ENCODE measurements at regions not wholly inside any gene's neighbourhood (a gene's known extent, or its start where the extent isn't known, plus 50 kb on each side); places are given as distances from the start of the nearest gene placed in this dataset.

DNA sequence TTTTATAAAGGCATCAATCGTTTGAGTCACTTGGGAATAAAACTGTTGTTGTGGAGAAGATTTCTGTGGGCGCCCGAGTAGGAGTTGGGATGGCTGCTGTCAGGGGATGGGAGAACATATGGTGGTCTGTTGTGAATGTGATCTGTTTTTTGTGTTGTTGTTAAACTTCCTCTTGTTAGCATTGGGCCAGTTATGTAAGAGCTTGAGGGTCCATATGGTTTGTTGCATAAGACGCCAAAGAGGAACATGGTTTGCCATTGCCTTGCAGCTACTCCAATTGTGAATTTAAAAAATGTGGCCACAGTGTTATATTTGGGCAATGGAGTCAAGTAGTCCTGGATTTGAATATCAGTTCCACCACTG, 136.1 kb upstream of the JUN start:
- H3K79me2 ChIP-seq (ENCODE audit: low read length): no peaks in the 10 kb centered on the region
- no peaks in the 10 kb centered on the region for H3K9me3 ChIP-seq (ENCODE audit: low read length)
- no peak overlapping the region for H3K4me3 ChIP-seq (ENCODE audit: low read length)
- no peaks in the 10 kb centered on the region for H3K36me3 ChIP-seq (ENCODE audit: insufficient read depth, low read length)
- DNase-seq: no peak
- H3K27me3 ChIP-seq (ENCODE audit: low read length): no peaks in the 10 kb centered on the region
- H3K4me1 ChIP-seq (ENCODE audit: low read length): no peaks in the 10 kb centered on the region
- H2AFZ ChIP-seq (ENCODE audit: low read length): no peak overlapping the region
- no peak overlapping the region for H3K4me2 ChIP-seq (ENCODE audit: low read depth, low read length, poor library complexity, severe bottlenecking)
- H3K9me2 ChIP-seq (replicated peaks; ENCODE audit: insufficient read depth, low read length): no peaks in the 10 kb centered on the region
- H4K20me1 ChIP-seq (ENCODE audit: insufficient read depth, low read depth, low read length): no peaks in the 10 kb centered on the region
- H3K27ac ChIP-seq (ENCODE audit: low read length): no peak overlapping the region
- H3K9ac ChIP-seq (ENCODE audit: low read length): no peak overlapping the region

DNA sequence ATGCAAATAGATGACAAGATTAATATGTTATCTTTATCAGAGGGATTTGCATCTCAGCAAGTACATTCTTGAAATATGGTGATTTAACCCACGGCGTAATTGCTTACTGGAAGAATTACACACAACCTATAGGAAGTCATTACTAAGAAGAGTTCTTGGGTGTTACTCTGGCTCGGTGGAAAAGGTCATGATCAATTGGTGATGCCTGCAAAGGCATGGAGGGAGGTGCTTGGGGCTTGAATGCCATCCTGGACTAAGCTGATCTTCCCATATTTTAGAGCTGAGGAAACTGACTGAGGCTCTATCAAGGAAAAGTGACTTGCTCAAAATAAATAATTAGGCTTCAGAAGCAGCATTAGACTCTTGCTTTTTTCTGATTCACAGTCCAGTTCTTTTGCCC, 137.5 kb upstream of the JUN start:
- Histone ChIP-seq H3K79me2 (ENCODE audit: low read length) (no peaks in the 10 kb centered on the region), H3K4me3 (ENCODE audit: low read length) (no peak overlapping the region), H3K9me2 (replicated peaks; ENCODE audit: insufficient read depth, low read length) (no peaks in the 10 kb centered on the region), H3K4me1 (ENCODE audit: low read length) (no peaks in the 10 kb centered on the region), H3K4me2 (ENCODE audit: low read depth, low read length, poor library complexity, severe bottlenecking) (no peak overlapping the region), H3K9me3 (ENCODE audit: low read length) (no peaks in the 10 kb centered on the region), H3K27ac (ENCODE audit: low read length) (no peak overlapping the region), H3K27me3 (ENCODE audit: low read length) (no peaks in the 10 kb centered on the region), H3K9ac (ENCODE audit: low read length) (no peak overlapping the region), H4K20me1 (ENCODE audit: insufficient read depth, low read depth, low read length) (no peaks in the 10 kb centered on the region), H2AFZ (ENCODE audit: low read length) (no peak overlapping the region), H3K36me3 (ENCODE audit: insufficient read depth, low read length) (no peaks in the 10 kb centered on the region)
- peak; percentile 28 for DNase-seq

DNA sequence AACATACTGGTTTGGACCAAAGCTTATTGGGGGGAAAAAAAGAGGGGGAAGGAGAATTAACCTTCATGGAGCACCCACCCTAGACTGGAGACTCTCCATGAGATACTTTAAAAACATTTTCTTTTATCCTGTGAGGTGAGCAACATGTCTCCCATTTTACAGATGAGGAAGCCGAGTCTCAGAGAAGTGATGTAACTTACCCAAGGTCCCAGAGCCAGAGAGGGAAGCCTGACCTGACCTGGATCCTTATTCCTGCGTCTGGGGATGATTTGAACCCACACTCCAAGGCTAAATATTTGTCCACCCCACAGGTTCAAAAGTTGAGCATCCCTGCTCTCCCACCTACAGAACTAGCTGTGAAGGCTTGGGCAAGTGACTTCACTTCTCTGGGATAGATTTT, 137.9 kb upstream of the JUN start:
- DNase-seq: no peak

GRCh38 chr1:58922302-58923089, 138.6 kb upstream of the JUN start:
- no peak overlapping the region for H3K9ac ChIP-seq (ENCODE audit: low read length)
- DNase-seq: no peak
- no peak overlapping the region for H3K27ac ChIP-seq (ENCODE audit: low read length)

More for the DNA sequence above, 137.9 kb upstream of the JUN start:
- Histone ChIP-seq H3K4me1 (ENCODE audit: low read length) (no peaks in the 10 kb centered on the region), H3K4me3 (ENCODE audit: low read length) (no peak overlapping the region), H3K36me3 (ENCODE audit: insufficient read depth, low read length) (no peaks in the 10 kb centered on the region), H3K27me3 (ENCODE audit: low read length) (no peaks in the 10 kb centered on the region), H3K9me3 (ENCODE audit: low read length) (no peaks in the 10 kb centered on the region), H3K9me2 (replicated peaks; ENCODE audit: insufficient read depth, low read length) (no peaks in the 10 kb centered on the region), H2AFZ (ENCODE audit: low read length) (no peak overlapping the region), H3K79me2 (ENCODE audit: low read length) (no peaks in the 10 kb centered on the region), H3K9ac (ENCODE audit: low read length) (no peak overlapping the region), H3K27ac (ENCODE audit: low read length) (no peak overlapping the region), H4K20me1 (ENCODE audit: insufficient read depth, low read depth, low read length) (no peaks in the 10 kb centered on the region), H3K4me2 (ENCODE audit: low read depth, low read length, poor library complexity, severe bottlenecking) (no peak overlapping the region)

GRCh38 chr1:58923090-58923470, 139.2 kb upstream of the JUN start:
- Histone ChIP-seq H2AFZ (ENCODE audit: low read length) (no peak overlapping the region), H3K4me3 (ENCODE audit: low read length) (no peak overlapping the region), H3K4me2 (ENCODE audit: low read depth, low read length, poor library complexity, severe bottlenecking) (no peak overlapping the region), H3K4me1 (ENCODE audit: low read length) (no peaks in the 10 kb centered on the region), H3K27ac (ENCODE audit: low read length) (no peak overlapping the region), H3K9me2 (replicated peaks; ENCODE audit: insufficient read depth, low read length) (no peaks in the 10 kb centered on the region), H3K27me3 (ENCODE audit: low read length) (no peaks in the 10 kb centered on the region), H4K20me1 (ENCODE audit: insufficient read depth, low read depth, low read length) (no peaks in the 10 kb centered on the region), H3K9ac (ENCODE audit: low read length) (no peak overlapping the region), H3K36me3 (ENCODE audit: insufficient read depth, low read length) (no peaks in the 10 kb centered on the region), H3K9me3 (ENCODE audit: low read length) (no peaks in the 10 kb centered on the region), H3K79me2 (ENCODE audit: low read length) (no peaks in the 10 kb centered on the region)
- no peak for DNase-seq

More at GRCh38 chr1:58922302-58923089, 138.6 kb upstream of the JUN start:
- H3K9me2 ChIP-seq (replicated peaks; ENCODE audit: insufficient read depth, low read length): no peaks in the 10 kb centered on the region
- H3K4me1 ChIP-seq (ENCODE audit: low read length): no peaks in the 10 kb centered on the region
- H3K27me3 ChIP-seq (ENCODE audit: low read length): no peaks in the 10 kb centered on the region
- no peak overlapping the region for H3K4me2 ChIP-seq (ENCODE audit: low read depth, low read length, poor library complexity, severe bottlenecking)
- no peaks in the 10 kb centered on the region for H3K79me2 ChIP-seq (ENCODE audit: low read length)
- no peak overlapping the region for H3K4me3 ChIP-seq (ENCODE audit: low read length)
- no peaks in the 10 kb centered on the region for H3K9me3 ChIP-seq (ENCODE audit: low read length)
- H3K36me3 ChIP-seq (ENCODE audit: insufficient read depth, low read length): no peaks in the 10 kb centered on the region
- H2AFZ ChIP-seq (ENCODE audit: low read length): no peak overlapping the region
- no peaks in the 10 kb centered on the region for H4K20me1 ChIP-seq (ENCODE audit: insufficient read depth, low read depth, low read length)

- H3K9me2 ChIP-seq (replicated peaks; ENCODE audit: insufficient read depth, low read length): no peaks in the 10 kb centered on the region
Observed at GRCh38 chr1:58924016-58924565, 140.2 kb upstream of the JUN start.

GRCh38 chr1:58924821-58925220, 141.0 kb upstream of the JUN start:
- no peaks in the 10 kb centered on the region for H3K36me3 ChIP-seq (ENCODE audit: insufficient read depth, low read length)
- no peak for DNase-seq

More at GRCh38 chr1:58924016-58924565, 140.2 kb upstream of the JUN start:
- H3K36me3 ChIP-seq (ENCODE audit: insufficient read depth, low read length): no peaks in the 10 kb centered on the region
- DNase-seq: no peak
- H3K4me1 ChIP-seq (ENCODE audit: low read length): no peaks in the 10 kb centered on the region
- H3K4me3 ChIP-seq (ENCODE audit: low read length): no peak overlapping the region
- no peak overlapping the region for H3K27ac ChIP-seq (ENCODE audit: low read length)
- no peak overlapping the region for H3K4me2 ChIP-seq (ENCODE audit: low read depth, low read length, poor library complexity, severe bottlenecking)
- H3K27me3 ChIP-seq (ENCODE audit: low read length): no peaks in the 10 kb centered on the region
- no peaks in the 10 kb centered on the region for H3K9me3 ChIP-seq (ENCODE audit: low read length)
- H4K20me1 ChIP-seq (ENCODE audit: insufficient read depth, low read depth, low read length): no peaks in the 10 kb centered on the region
- H3K9ac ChIP-seq (ENCODE audit: low read length): no peak overlapping the region
- H2AFZ ChIP-seq (ENCODE audit: low read length): no peak overlapping the region
- H3K79me2 ChIP-seq (ENCODE audit: low read length): no peaks in the 10 kb centered on the region

DNA sequence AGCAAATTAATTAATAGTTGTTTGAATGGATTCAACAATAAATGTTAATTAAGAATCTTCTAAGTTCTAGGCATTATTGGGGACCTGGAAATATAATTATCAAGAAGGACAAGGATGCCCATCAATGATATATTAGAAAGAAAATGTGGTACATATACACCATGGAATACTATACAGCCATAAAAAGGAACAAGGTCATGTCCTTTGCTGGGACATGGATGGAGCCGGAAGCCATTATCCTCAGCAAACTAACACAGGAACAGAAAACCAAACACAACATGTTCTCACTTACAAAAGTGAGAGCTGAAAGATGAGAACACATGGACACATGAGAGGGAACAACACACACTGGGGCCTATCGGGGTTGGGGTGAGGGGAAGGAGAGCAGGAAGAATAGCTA, 141.4 kb upstream of the JUN start:
- Histone ChIP-seq H2AFZ (ENCODE audit: low read length) (no peak overlapping the region), H3K27ac (ENCODE audit: low read length) (no peak overlapping the region), H3K27me3 (ENCODE audit: low read length) (no peaks in the 10 kb centered on the region), H3K36me3 (ENCODE audit: insufficient read depth, low read length) (no peaks in the 10 kb centered on the region), H3K9me2 (replicated peaks; ENCODE audit: insufficient read depth, low read length) (no peaks in the 10 kb centered on the region), H3K4me2 (ENCODE audit: low read depth, low read length, poor library complexity, severe bottlenecking) (no peak overlapping the region), H3K9me3 (ENCODE audit: low read length) (no peaks in the 10 kb centered on the region), H3K4me3 (ENCODE audit: low read length) (no peak overlapping the region), H3K79me2 (ENCODE audit: low read length) (no peaks in the 10 kb centered on the region), H3K9ac (ENCODE audit: low read length) (no peak overlapping the region), H3K4me1 (ENCODE audit: low read length) (no peaks in the 10 kb centered on the region), H4K20me1 (ENCODE audit: insufficient read depth, low read depth, low read length) (no peaks in the 10 kb centered on the region)
- peak; percentile 29 for DNase-seq

More at GRCh38 chr1:58924821-58925220, 141.0 kb upstream of the JUN start:
- no peaks in the 10 kb centered on the region for H3K79me2 ChIP-seq (ENCODE audit: low read length)
- H3K9ac ChIP-seq (ENCODE audit: low read length): no peak overlapping the region
- no peaks in the 10 kb centered on the region for H3K9me3 ChIP-seq (ENCODE audit: low read length)
- H3K27me3 ChIP-seq (ENCODE audit: low read length): no peaks in the 10 kb centered on the region
- H2AFZ ChIP-seq (ENCODE audit: low read length): no peak overlapping the region
- H3K27ac ChIP-seq (ENCODE audit: low read length): no peak overlapping the region
- no peak overlapping the region for H3K4me3 ChIP-seq (ENCODE audit: low read length)
- H3K4me1 ChIP-seq (ENCODE audit: low read length): no peaks in the 10 kb centered on the region
- no peaks in the 10 kb centered on the region for H3K9me2 ChIP-seq (replicated peaks; ENCODE audit: insufficient read depth, low read length)
- no peaks in the 10 kb centered on the region for H4K20me1 ChIP-seq (ENCODE audit: insufficient read depth, low read depth, low read length)
- no peak overlapping the region for H3K4me2 ChIP-seq (ENCODE audit: low read depth, low read length, poor library complexity, severe bottlenecking)

All from Karpas-422 (cell line).